ENCODE measurements at regions not wholly inside any gene's neighbourhood (a gene's known extent, or its start where the extent isn't known, plus 50 kb on each side); places are given as distances from the start of the nearest gene placed in this dataset.

DNA sequence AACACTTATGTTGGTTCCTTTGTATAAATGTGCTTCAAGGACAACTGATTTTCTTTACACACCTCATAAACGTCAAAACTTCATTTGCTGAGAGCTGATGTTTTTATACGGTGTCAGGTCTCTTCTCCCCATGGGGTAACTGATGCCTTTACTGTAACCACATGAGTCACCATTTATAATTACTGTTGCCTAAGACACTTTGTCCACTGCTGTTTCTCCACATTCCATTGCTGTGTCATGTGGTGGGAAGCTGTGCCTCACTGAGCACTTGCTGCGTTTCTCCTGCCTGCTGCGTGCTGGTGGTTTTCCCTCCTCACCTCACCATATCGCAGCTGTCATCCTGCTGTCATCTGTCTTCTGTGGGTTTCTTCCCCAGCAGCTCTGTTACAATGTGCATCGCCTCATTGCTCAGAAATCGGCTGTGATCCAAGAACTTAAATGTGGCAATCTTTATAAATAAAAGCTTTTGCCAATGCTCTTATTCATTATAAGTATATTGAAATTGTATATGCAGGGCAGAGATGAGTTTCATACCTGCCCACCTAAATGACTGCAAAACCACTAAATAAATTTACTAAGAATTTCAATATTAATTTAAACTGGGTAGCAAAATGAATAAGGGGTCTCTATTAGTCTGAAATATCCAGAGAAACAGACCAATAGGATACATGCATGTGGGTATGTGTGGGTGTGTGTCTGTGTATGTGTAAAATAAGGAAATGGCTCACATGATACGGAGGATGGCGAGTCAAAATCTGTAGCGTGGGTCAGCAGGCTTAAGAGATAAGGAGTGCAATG is 547.0 kb upstream of the SLITRK5 start:
- no peak for TF ChIP-seq CTCF (IDR thresholded peaks at IDR 0.05; ENCODE audit: extremely low read depth, insufficient read depth, missing control alignments)
- in situ Hi-C loops (cut with MboI; ENCODE audit: low pct_unique_long_range_greater_than_20kb, low sequenced_read_pairs, unreplicated experiment): no loop called here
- DNase-seq (ENCODE audit: low spot score): no peak

DNA sequence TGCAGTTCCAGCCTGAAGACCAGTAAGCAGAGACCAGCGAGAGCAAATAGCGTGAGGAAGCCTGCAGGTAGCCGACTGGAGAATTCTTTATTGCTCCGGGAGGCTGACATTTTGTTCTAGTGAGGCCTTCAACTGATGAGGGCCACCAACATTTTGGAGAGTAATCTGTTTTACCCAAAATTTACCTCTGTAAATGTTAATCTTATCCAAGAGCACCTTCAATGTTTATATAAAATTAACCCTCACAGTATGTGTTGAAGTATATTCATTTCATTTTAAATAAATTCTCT is 546.4 kb upstream of the SLITRK5 start:
- in situ Hi-C loops (cut with MboI; ENCODE audit: low pct_unique_long_range_greater_than_20kb, low sequenced_read_pairs, unreplicated experiment): no loop called here
- no peak for TF ChIP-seq CTCF (IDR thresholded peaks at IDR 0.05; ENCODE audit: extremely low read depth, insufficient read depth, missing control alignments)
- no peak for DNase-seq (ENCODE audit: low spot score)

GRCh38 chr13:87128036-87128435 is 543.1 kb upstream of the SLITRK5 start:
- in situ Hi-C loops (cut with MboI; ENCODE audit: low pct_unique_long_range_greater_than_20kb, low sequenced_read_pairs, unreplicated experiment): no loop called here
- no peak for TF ChIP-seq CTCF (IDR thresholded peaks at IDR 0.05; ENCODE audit: extremely low read depth, insufficient read depth, missing control alignments)
- no peak for DNase-seq (ENCODE audit: low spot score)

DNA sequence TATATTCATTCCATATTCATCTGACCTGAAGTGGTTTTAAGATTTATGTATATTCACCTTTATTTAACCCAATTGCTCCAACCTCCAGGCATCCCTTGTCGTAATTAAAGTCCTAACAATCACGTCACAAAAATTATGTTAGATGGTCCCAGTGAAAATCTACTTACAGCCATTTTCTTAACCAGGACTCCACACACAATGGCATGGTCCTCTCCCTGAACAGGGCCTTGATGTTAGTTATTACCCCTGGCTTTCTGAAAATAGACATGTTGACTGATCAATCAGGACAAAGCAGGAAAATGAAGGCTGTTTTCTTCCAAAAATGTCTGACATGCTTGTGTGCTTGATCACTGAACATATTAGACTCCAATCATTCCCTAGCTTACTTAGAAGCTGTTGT is 542.7 kb upstream of the SLITRK5 start:
- TF ChIP-seq CTCF (IDR thresholded peaks at IDR 0.05; ENCODE audit: extremely low read depth, insufficient read depth, missing control alignments): no peak
- DNase-seq (ENCODE audit: low spot score): no peak
- in situ Hi-C loops (cut with MboI; ENCODE audit: low pct_unique_long_range_greater_than_20kb, low sequenced_read_pairs, unreplicated experiment): no loop called here

- no peak for DNase-seq (ENCODE audit: low spot score)
- no peak for TF ChIP-seq CTCF (IDR thresholded peaks at IDR 0.05; ENCODE audit: extremely low read depth, insufficient read depth, missing control alignments)
- in situ Hi-C loops (cut with MboI; ENCODE audit: low pct_unique_long_range_greater_than_20kb, low sequenced_read_pairs, unreplicated experiment): no loop called here
These were observed 541.4 kb upstream of the SLITRK5 start for GRCh38 chr13:87129602-87130300.

DNA sequence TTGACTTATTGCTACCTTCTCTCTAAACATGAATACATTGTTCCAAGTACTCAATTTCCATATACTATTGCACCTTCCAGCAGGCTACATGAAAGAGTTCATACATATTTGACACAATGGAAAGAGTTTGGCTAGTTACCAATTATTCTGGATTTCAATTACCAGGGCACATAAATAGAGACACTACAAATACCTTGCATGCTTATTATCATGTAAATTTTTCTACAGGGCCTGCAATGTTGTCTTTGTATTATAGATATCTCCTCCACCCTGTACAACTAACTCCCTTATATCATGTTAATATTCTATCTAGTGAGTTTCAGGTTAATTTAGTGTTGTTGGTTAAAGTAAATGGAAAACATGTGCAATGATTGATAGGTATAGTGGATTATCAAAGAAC is 540.7 kb upstream of the SLITRK5 start:
- in situ Hi-C loops (cut with MboI; ENCODE audit: low pct_unique_long_range_greater_than_20kb, low sequenced_read_pairs, unreplicated experiment): no loop called here
- TF ChIP-seq CTCF (IDR thresholded peaks at IDR 0.05; ENCODE audit: extremely low read depth, insufficient read depth, missing control alignments): no peak
- DNase-seq (ENCODE audit: low spot score): no peak

Data from GM13977 (cell line).